ENCODE measurements at regions not wholly inside any gene's neighbourhood (a gene's known extent, or its start where the extent isn't known, plus 50 kb on each side); places are given as distances from the start of the nearest gene placed in this dataset.
A peak's percentile ranks its signal among the peaks of the same experiment; 100 is the strongest.

DNA sequence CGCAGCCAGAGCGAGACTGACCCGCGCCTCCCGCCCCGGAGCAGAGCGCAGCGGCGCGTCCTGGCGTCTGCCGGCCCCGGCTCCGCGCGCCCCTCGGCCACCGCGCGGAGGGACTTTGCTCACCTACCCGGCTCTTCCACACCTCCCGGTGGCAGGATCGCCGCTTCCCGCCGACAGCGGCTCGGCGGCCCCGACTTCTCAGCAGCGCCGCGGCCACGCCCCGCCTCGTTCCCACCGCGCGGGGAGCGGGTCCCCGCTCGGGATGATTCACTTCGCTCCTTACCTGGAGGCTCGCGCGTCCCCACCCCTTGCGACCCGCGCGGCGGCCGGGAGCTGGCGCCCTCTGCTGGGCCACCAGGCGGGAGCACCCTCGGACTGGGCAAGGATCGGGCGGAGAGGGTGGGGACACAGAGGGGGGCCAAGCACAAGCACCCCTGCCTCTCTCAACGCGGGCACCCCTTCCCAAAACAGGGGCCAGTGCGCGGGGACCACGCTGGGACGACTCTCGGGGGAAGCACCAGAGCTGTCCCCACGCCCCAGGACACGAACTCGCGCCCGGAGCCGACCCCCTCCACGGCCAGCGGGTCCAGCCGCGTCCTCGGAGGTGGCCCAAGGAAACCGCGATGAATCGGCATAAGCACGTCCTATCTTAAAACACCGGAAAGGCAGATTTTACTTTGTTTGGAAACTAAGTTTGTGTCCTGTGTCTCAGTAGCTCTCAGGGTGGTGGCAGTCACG is 101.0 kb upstream of the SVIL start (continued):
- TF ChIP-seq FOSL2 (CRISPR knock-in tag; IDR thresholded peaks at IDR 0.05) (peak; percentile 90), ZNF766 (CRISPR knock-in tag; IDR thresholded peaks at IDR 0.05; ENCODE audit: borderline replicate concordance) (no peak), TBX2 (CRISPR knock-in tag; IDR thresholded peaks at IDR 0.05; ENCODE audit: borderline replicate concordance) (peak; percentile 55; the same call in 1 of the 2 replicates), KMT2B (CRISPR knock-in tag; IDR thresholded peaks at IDR 0.05) (peak; percentile 41; the same call in 1 of the 2 replicates), NCOA2 (CRISPR knock-in tag; IDR thresholded peaks at IDR 0.05) (no peak), ZMYM4 (CRISPR knock-in tag; IDR thresholded peaks at IDR 0.05) (peak; percentile 44; the same call in 1 of the 2 replicates), ZNF30 (CRISPR knock-in tag; IDR thresholded peaks at IDR 0.05) (no peak), ZEB1 (IDR thresholded peaks at IDR 0.05; ENCODE audit: insufficient replicate concordance, low read depth) (peak; percentile 60), WIZ (CRISPR knock-in tag; IDR thresholded peaks at IDR 0.05) (no peak), SALL1 (CRISPR knock-in tag; IDR thresholded peaks at IDR 0.05) (peak; percentile 35; the same call in 1 of the 2 replicates), RORA (CRISPR knock-in tag; IDR thresholded peaks at IDR 0.05) (no peak), ZNF253 (CRISPR knock-in tag; IDR thresholded peaks at IDR 0.05; ENCODE audit: borderline replicate concordance) (no peak), ZNF776 (CRISPR knock-in tag; IDR thresholded peaks at IDR 0.05) (no peak; the same call in 1 of the 2 replicates), PHF8 (CRISPR knock-in tag; IDR thresholded peaks at IDR 0.05) (peak; percentile 48; the same call in 1 of the 2 replicates), SMC3 (IDR thresholded peaks at IDR 0.05; ENCODE audit: low read length) (peak; percentile 5; the same call in 1 of the 2 replicates), ZNF839 (CRISPR knock-in tag; IDR thresholded peaks at IDR 0.05; ENCODE audit: borderline replicate concordance) (0 out of 2 replicates have a peak, but pooled peaks have one; percentile 41), STAG1 (CRISPR knock-in tag; IDR thresholded peaks at IDR 0.05) (peak; percentile 75), AGO2 (optimal IDR thresholded peaks at IDR 0.05; ENCODE audit: low read depth, low read length) (no peak), ZNF280B (CRISPR knock-in tag; IDR thresholded peaks at IDR 0.05; ENCODE audit: borderline replicate concordance) (no peak), CCAR2 (optimal IDR thresholded peaks at IDR 0.05; ENCODE audit: low read depth, low read length) (no peak), MATR3 (CRISPR knock-in tag; IDR thresholded peaks at IDR 0.05) (no peak), ZNF773 (CRISPR knock-in tag; IDR thresholded peaks at IDR 0.05; ENCODE audit: borderline replicate concordance) (no peak), MXI1 (IDR thresholded peaks at IDR 0.05; ENCODE audit: borderline replicate concordance, low read depth, low read length) (0 out of 3 replicates have a peak, but pooled peaks have one; percentile 20)
- TF ChIP-seq, protein P1, sequence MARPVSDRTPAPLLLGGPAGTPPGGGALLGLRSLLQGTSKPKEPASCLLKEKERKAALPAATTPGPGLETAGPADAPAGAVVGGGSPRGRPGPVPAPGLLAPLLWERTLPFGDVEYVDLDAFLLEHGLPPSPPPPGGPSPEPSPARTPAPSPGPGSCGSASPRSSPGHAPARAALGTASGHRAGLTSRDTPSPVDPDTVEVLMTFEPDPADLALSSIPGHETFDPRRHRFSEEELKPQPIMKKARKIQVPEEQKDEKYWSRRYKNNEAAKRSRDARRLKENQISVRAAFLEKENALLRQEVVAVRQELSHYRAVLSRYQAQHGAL (CRISPR knock-in tag; IDR thresholded peaks at IDR 0.05; ENCODE audit: not compliant biosample characterization), result no peak
- TF ChIP-seq, protein P2, sequence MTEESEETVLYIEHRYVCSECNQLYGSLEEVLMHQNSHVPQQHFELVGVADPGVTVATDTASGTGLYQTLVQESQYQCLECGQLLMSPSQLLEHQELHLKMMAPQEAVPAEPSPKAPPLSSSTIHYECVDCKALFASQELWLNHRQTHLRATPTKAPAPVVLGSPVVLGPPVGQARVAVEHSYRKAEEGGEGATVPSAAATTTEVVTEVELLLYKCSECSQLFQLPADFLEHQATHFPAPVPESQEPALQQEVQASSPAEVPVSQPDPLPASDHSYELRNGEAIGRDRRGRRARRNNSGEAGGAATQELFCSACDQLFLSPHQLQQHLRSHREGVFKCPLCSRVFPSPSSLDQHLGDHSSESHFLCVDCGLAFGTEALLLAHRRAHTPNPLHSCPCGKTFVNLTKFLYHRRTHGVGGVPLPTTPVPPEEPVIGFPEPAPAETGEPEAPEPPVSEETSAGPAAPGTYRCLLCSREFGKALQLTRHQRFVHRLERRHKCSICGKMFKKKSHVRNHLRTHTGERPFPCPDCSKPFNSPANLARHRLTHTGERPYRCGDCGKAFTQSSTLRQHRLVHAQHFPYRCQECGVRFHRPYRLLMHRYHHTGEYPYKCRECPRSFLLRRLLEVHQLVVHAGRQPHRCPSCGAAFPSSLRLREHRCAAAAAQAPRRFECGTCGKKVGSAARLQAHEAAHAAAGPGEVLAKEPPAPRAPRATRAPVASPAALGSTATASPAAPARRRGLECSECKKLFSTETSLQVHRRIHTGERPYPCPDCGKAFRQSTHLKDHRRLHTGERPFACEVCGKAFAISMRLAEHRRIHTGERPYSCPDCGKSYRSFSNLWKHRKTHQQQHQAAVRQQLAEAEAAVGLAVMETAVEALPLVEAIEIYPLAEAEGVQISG (CRISPR knock-in tag; IDR thresholded peaks at IDR 0.05), result peak; percentile 76
